ENCODE measurements at regions not wholly inside any gene's neighbourhood (a gene's known extent, or its start where the extent isn't known, plus 50 kb on each side); places are given as distances from the start of the nearest gene placed in this dataset.

DNA sequence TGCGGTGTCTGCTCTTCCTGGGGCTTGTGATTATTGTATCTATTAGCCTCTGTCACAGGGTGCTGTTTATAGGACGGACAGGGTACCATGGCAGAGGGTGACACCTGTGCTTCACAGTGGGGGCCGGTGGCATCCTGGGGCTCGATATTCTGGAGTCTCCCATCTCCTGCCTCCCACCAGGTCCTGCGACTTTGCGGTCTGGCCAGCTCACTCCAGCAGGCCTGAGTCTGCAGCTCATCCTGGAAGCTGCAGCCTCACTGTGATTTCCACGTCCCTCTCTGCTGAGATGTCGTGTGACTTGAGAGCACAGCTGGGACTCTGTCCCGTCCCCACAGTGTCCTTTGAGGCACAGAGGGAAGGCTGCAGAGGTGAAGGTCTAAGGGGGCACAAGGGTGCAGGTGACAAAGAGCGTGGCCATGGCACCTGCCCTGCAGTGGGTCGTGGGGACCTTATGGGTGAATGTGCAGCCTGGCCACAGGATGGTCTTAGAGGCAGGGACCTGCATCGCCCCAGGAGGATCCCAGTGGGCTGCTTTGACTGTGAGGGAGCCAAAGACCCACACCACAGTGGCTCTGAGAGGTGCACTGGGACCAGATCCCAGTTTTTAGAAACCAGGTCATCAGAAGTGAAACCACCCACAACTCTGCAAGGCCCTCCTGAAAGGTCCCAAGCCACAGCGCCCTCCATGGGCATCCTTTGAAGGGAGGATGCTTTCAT is 172.8 kb downstream of the KLF13 start:
- 89 to 94% methylated on average over 12 to 13 of the region's 13 CpGs for WGBS, 2 donors
- Histone ChIP-seq H3K36me3 (no peaks in the 10 kb centered on the region), H3K27me3 (no peaks in the 10 kb centered on the region), H3K4me1 (peaks cover 0 to 2% of the 10 kb centered on the region in 2 donors), H3K4me3 (replicated peaks in 1 of 3) (no peak overlapping the region), H3K9me3 (no peaks in the 10 kb centered on the region), H3K27ac (no peak overlapping the region)
- TF ChIP-seq, protein P1, sequence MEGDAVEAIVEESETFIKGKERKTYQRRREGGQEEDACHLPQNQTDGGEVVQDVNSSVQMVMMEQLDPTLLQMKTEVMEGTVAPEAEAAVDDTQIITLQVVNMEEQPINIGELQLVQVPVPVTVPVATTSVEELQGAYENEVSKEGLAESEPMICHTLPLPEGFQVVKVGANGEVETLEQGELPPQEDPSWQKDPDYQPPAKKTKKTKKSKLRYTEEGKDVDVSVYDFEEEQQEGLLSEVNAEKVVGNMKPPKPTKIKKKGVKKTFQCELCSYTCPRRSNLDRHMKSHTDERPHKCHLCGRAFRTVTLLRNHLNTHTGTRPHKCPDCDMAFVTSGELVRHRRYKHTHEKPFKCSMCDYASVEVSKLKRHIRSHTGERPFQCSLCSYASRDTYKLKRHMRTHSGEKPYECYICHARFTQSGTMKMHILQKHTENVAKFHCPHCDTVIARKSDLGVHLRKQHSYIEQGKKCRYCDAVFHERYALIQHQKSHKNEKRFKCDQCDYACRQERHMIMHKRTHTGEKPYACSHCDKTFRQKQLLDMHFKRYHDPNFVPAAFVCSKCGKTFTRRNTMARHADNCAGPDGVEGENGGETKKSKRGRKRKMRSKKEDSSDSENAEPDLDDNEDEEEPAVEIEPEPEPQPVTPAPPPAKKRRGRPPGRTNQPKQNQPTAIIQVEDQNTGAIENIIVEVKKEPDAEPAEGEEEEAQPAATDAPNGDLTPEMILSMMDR (IDR thresholded peaks at IDR 0.05), result no peak
- TF ChIP-seq POLR2A (IDR thresholded peaks at IDR 0.05), result no peak
- intact Hi-C loops (cut with DNase I), result no loop called here
- no peak for DNase-seq

DNA sequence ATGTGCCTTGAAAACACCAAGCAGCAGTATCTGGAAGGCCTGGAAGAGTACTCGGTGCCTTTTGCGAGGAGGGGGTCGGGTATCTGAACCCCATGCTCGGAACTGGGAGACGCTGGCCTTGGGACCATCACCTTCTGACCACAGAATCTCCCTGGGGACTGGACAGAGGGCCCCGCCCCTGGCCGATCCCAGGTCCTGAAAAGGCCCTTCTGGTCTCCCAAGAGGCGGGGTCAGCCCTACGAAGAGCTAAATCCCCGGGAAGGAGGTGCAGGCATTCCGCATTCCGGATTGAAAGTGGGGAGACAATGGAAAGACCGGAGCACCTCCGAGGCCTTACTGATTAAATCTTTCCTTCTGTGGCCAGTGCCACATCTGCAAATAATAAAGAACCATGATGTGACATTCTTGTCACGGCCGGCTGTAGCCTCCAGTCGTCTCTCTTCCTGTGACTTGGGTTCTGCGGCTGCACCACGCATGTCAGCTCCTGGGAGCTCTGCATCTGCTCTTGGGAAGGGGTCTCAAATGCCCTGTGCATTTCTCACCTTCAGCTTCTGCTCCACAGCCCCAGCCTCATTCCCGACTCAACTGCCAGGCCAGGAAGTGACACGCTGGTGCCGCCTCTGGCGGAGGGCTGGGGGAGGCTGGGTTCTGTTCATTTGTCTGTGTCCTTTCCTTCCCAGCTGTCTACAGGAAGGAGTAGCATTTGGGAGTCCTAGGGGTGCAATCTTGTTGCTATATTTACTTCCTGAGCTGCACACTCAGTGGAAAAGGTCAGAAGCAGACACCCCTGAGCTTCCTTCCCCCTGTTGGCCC is 173.5 kb downstream of the KLF13 start:
- intact Hi-C loops (cut with DNase I), result no loop called here
- Histone ChIP-seq H3K36me3 (no peaks in the 10 kb centered on the region), H3K9me3 (no peaks in the 10 kb centered on the region), H3K27ac (no peak overlapping the region), H3K27me3 (no peaks in the 10 kb centered on the region), H3K4me1 (peaks cover 0 to 5% of the 10 kb centered on the region in 2 donors), H3K4me3 (replicated peaks in 1 of 3) (no peak overlapping the region)
- 60 to 79% methylated on average over 14 to 20 of the region's 23 CpGs for WGBS, 2 donors
- DNase-seq, result no peak
- TF ChIP-seq, protein P1 (IDR thresholded peaks at IDR 0.05), result no peak
- no peak for TF ChIP-seq POLR2A (IDR thresholded peaks at IDR 0.05)

DNA sequence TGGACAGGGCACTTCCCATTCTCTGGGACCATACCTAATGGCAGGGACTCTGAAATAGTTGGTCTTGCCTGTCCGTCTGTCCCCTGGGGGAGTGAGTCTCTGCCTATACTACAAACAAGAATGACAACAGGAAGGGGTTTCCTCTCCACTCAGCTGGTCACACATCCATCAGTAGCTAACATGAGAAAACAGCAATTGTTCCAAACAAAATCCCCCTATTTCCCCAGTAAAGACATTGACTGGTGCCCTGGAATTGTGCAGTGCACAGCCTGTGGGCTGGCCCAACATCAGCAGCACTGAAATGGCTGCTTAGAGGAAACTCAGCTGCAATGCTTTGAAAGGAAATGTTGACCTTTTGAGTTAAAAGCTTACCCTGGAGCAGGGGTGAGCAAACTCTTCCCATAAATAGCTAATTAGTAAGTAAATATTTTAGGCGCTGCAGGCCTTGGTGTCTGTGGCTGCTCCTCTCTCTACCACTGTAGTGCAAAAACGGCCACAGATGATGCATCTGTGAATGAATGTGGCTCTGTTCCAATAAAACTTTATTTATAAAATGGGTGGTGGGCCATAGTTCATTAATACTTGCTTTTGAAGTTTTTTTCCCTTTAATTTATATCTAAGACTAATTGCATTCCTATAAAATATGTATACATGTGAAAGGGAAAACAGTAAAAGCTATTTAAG is 174.3 kb downstream of the KLF13 start:
- H3K4me1 ChIP-seq, result peaks cover 0 to 5% of the 10 kb centered on the region in 2 donors
- WGBS, 2 donors, result 75 to 77% methylated on average over 3 of the region's 3 CpGs
- no peaks in the 10 kb centered on the region for H3K36me3 ChIP-seq
- TF ChIP-seq, protein P1 (IDR thresholded peaks at IDR 0.05), result no peak
- TF ChIP-seq POLR2A (IDR thresholded peaks at IDR 0.05), result no peak
- no peaks in the 10 kb centered on the region for H3K9me3 ChIP-seq
- intact Hi-C loops (cut with DNase I), result no loop called here
- no peaks in the 10 kb centered on the region for H3K27me3 ChIP-seq
- no peak overlapping the region for H3K27ac ChIP-seq
- no peak overlapping the region for H3K4me3 ChIP-seq (replicated peaks in 1 of 3)
- DNase-seq, result no peak

DNA sequence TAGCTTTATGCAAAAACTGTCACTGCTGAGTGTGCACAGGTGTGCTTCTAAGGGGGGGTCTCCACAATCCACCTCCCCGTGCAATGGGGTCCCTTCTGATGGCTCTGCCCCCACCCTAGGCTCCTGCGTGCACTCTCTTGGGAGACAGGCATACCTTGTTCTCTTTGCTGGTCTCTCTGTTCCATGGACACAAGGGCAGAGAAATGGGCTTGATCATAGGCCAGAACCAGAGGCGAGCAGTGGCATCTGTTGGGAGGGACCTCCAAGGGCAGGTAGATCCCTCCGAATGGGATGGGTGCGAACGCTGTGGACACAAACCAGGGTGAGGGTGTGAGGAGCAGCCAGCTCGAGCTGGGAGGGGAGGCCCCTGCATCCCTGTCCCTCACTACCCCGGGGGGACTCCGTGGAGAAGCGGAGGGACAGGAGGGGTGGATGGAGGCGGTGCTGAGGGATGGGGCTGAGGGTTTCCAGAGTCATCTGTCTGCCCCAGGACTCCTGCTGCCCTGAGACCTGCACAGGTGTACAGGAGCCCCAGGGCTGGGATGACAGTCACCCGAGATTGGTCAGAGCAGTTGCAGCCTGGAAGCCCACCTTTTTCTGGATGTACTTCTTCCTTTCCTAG is 175.0 kb downstream of the KLF13 start:
- Histone ChIP-seq H3K27ac (no peak overlapping the region), H3K36me3 (no peaks in the 10 kb centered on the region), H3K27me3 (no peaks in the 10 kb centered on the region), H3K4me1 (peaks cover 0 to 5% of the 10 kb centered on the region in 2 donors), H3K4me3 (replicated peaks in 1 of 3) (no peak overlapping the region), H3K9me3 (no peaks in the 10 kb centered on the region)
- TF ChIP-seq POLR2A (IDR thresholded peaks at IDR 0.05), result no peak
- TF ChIP-seq, protein P1 (IDR thresholded peaks at IDR 0.05), result no peak
- intact Hi-C loops (cut with DNase I), result no loop called here
- WGBS, 2 donors, result 86 to 90% methylated on average over 9 to 12 of the region's 12 CpGs
- DNase-seq, result no peak

All from thyroid gland (tissue), 4 donors.